Vagina (tissue), 2 donors: ENCODE measurements at regions not wholly inside any gene's neighbourhood (a gene's known extent, or its start where the extent isn't known, plus 50 kb on each side); places are given as distances from the start of the nearest gene placed in this dataset.
"Not testable (repeated sequence)": the region's sequence is repeated elsewhere in the genome, so short reads cannot be mapped to it uniquely, and the experiment has no call there.

Experiments
- DNase-seq, 2 donors: peaks; one replicate each; pipeline ENCODE4 v3.0.0-alpha.2; 2017; ENCODE audit errors: extremely low spot score in 2 of 2
- H3K27ac ChIP-seq: fragments of 200-600 bp; sonication (generic); one replicate; pipeline ENCODE4 v1.5.1; 2019
- H3K27me3 ChIP-seq: fragments of 200-600 bp; sonication (generic); one replicate; pipeline ENCODE4 v1.5.1; 2019
- H3K36me3 ChIP-seq, 2 donors: fragments of 200-600 bp; sonication (generic); one replicate each; pipeline ENCODE4 v1.5.1; 2017 to 2019
- H3K4me1 ChIP-seq: fragments of 200-600 bp; sonication (generic); one replicate; pipeline ENCODE4 v1.5.1; 2019
- H3K4me3 ChIP-seq, 2 donors: fragments of 200-600 bp; sonication (generic); 1 replicate in 1 of 2; 2 replicates in 1 of 2; pipeline ENCODE4 v1.5.1; 2016 to 2019
- H3K9me3 ChIP-seq: fragments of 200-600 bp; sonication (generic); one replicate; pipeline ENCODE4 v1.5.1; 2019
- POLR2A ChIP-seq, 2 donors: fragments of 450-650 bp; IDR thresholded peaks; one replicate each; pipeline ENCODE4 v1.6.1; 2017; ENCODE audit warnings: antibody characterized with exemption in 2 of 2, mild to moderate bottlenecking in 2 of 2, moderate library complexity in 2 of 2
- POLR2AphosphoS5 ChIP-seq, 2 donors: sonication (generic); formaldehyde crosslinking; IDR thresholded peaks; one replicate each; pipeline ENCODE4 v1.9.0; 2017; ENCODE audit warnings: antibody characterized with exemption in 2 of 2, mild to moderate bottlenecking in 2 of 2, low read depth in 1 of 2; ENCODE audit not compliant: insufficient read depth in 1 of 2
- intact Hi-C: fragments of 100-400 bp; cut with DNase I; formaldehyde crosslinking; loops from one replicate; pipeline ENCODE4 v1.15.1; 2023
- TF ChIP-seq, protein P1 (sequence below), 3 experiments: fragments of 450-650 bp in 2 of 3; fragments of 200-600 bp in 1 of 3; sonication (generic) in 1 of 3; IDR thresholded peaks; one replicate each; pipeline ENCODE4 v1.5.1; 2017 to 2019; ENCODE audit warnings: antibody characterized with exemption in 3 of 3, mild to moderate bottlenecking in 2 of 3, moderate library complexity in 2 of 3

DNA sequence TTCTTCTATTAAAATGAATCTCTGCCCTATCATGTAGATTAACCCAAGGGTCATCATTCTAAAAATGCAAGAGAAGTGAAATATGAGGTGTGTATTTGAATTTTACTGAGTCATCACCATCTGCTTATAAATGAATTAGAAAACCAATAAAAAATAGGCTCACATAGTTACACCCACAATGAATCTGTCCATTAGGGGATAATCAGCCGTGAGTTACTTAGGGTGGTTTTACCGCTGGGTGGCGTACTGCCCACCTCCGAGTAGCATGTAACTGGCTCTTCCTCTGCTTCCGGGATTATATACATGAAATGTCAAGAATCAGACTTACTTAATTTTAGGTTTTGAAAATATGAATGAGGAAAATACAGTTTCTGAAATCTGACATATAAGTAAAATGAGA lies 332.9 kb upstream of the CCNG1 start:
- no peaks in the 10 kb centered on the region for H3K9me3 ChIP-seq
- no peak overlapping the region for H3K27ac ChIP-seq
- TF ChIP-seq POLR2A (IDR thresholded peaks at IDR 0.05) (no peak), POLR2AphosphoS5 (IDR thresholded peaks at IDR 0.05; ENCODE audit: insufficient read depth in 1 of 2, low read depth in 1 of 2) (no peak)
- TF ChIP-seq, protein P1, sequence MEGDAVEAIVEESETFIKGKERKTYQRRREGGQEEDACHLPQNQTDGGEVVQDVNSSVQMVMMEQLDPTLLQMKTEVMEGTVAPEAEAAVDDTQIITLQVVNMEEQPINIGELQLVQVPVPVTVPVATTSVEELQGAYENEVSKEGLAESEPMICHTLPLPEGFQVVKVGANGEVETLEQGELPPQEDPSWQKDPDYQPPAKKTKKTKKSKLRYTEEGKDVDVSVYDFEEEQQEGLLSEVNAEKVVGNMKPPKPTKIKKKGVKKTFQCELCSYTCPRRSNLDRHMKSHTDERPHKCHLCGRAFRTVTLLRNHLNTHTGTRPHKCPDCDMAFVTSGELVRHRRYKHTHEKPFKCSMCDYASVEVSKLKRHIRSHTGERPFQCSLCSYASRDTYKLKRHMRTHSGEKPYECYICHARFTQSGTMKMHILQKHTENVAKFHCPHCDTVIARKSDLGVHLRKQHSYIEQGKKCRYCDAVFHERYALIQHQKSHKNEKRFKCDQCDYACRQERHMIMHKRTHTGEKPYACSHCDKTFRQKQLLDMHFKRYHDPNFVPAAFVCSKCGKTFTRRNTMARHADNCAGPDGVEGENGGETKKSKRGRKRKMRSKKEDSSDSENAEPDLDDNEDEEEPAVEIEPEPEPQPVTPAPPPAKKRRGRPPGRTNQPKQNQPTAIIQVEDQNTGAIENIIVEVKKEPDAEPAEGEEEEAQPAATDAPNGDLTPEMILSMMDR (IDR thresholded peaks at IDR 0.05), result no peak

DNA sequence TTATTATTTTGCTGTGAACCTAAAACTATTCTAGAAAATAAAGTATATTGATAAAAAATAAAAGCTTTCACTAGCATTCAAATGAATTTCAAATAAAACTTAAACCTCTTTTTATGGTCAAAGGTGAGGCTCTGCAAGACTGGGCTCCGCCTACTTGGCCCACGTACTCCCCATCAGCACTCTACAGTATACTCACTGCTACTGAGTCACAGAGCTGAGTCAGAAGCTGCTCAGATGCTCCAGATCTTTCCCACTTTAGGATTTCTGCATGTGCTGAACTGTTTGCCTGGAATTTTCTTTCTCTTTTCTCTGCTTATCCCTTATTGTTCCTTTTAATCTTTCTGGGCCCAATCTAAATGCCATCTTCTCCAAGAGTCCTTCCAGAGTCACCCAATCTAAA lies 331.9 kb upstream of the CCNG1 start:
- intact Hi-C loops, result no loop called here
- H3K4me3 ChIP-seq, result no peak overlapping the region
- H3K27ac ChIP-seq, result no peak overlapping the region
- H3K9me3 ChIP-seq, result no peaks in the 10 kb centered on the region
- TF ChIP-seq, protein P1 (IDR thresholded peaks at IDR 0.05), result no peak
- TF ChIP-seq POLR2AphosphoS5 (IDR thresholded peaks at IDR 0.05; ENCODE audit: insufficient read depth in 1 of 2, low read depth in 1 of 2) (no peak), POLR2A (IDR thresholded peaks at IDR 0.05) (no peak)
- no peaks in the 10 kb centered on the region for H3K27me3 ChIP-seq
- H3K4me1 ChIP-seq, result no peaks in the 10 kb centered on the region
- H3K36me3 ChIP-seq, result no peaks in the 10 kb centered on the region
- DNase-seq, result no peak

More for the DNA sequence above, 332.9 kb upstream of the CCNG1 start:
- Histone ChIP-seq H3K36me3 (no peaks in the 10 kb centered on the region), H3K4me3 (no peak overlapping the region), H3K4me1 (no peaks in the 10 kb centered on the region), H3K27me3 (no peaks in the 10 kb centered on the region)
- DNase-seq, result no peak
- intact Hi-C loops, result no loop called here

DNA sequence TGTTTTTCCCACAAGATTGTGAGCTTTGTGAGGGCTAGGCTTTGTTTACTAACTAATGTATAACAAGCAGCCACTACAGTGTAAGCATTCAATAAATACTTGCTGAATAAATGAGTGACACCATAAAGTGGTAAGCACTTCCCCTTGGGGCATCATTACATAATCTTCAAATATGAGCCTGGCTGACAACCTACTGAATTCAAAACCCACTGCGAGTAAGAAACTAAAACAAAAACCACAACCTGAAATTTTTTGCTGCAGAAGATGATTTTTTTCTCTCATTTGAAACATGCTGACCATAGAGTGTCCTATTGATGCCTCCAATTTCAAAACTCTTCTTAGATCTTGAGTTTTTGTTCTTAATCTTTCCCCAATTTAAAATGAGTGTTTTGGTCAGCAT lies 331.3 kb upstream of the CCNG1 start:
- intact Hi-C loops, result no loop called here
- TF ChIP-seq POLR2A (IDR thresholded peaks at IDR 0.05) (no peak), POLR2AphosphoS5 (IDR thresholded peaks at IDR 0.05; ENCODE audit: insufficient read depth in 1 of 2, low read depth in 1 of 2) (no peak)
- TF ChIP-seq, protein P1 (IDR thresholded peaks at IDR 0.05), result no peak
- H3K27me3 ChIP-seq, result no peaks in the 10 kb centered on the region

DNA sequence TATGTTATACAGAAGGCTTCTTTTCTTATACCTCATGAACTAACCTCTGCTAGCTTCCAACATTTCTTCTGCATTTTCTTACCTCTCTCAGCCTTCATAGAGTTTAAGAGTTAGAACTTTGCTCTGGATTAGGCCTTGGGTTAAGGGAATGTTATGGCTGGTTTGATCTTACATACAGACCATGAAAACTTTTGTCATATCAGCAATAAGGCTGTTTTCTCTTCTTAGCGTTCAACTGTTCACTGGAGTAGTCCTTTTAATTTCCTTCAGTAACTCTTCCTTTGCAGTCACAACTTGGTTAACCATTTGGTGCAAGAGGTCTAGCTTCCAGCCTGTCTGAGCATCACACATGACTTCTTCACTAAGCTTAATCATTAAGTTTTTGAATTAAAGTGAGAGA lies 329.0 kb upstream of the CCNG1 start:
- intact Hi-C loops, result no loop called here
- DNase-seq, result no peak
- no peaks in the 10 kb centered on the region for H3K4me1 ChIP-seq
- H3K36me3 ChIP-seq, result no peaks in the 10 kb centered on the region
- TF ChIP-seq POLR2A (IDR thresholded peaks at IDR 0.05) (no peak), POLR2AphosphoS5 (IDR thresholded peaks at IDR 0.05; ENCODE audit: insufficient read depth in 1 of 2, low read depth in 1 of 2) (no peak)
- TF ChIP-seq, protein P1 (IDR thresholded peaks at IDR 0.05), result no peak
- no peak overlapping the region for H3K4me3 ChIP-seq
- no peaks in the 10 kb centered on the region for H3K27me3 ChIP-seq
- H3K9me3 ChIP-seq, result no peaks in the 10 kb centered on the region
- no peak overlapping the region for H3K27ac ChIP-seq

More for the DNA sequence above, 331.3 kb upstream of the CCNG1 start:
- Histone ChIP-seq H3K36me3 (no peaks in the 10 kb centered on the region), H3K4me3 (no peak overlapping the region), H3K9me3 (no peaks in the 10 kb centered on the region), H3K27ac (no peak overlapping the region), H3K4me1 (no peaks in the 10 kb centered on the region)
- DNase-seq, result no peak

DNA sequence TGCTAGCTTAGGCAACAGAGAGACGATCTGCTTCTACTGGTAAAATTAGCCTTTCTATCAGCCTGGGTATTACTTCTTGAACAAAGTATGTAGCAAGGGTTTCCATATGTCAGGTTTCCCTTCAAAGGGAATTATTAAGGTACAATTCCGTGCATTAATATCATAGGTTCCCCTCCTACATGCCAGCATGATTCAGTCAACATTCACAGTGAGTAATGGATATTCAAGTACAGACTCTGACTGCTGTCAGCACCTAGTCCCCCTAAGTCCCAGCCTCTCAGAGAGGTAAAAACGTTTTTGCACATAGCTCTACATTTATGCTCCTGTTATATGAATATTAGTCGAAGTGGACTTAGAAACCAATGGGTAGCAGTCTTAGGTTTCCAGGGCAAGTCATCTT lies 322.4 kb upstream of the CCNG1 start:
- intact Hi-C loops, result no loop called here
- Histone ChIP-seq H3K4me3 (no peak overlapping the region), H3K27me3 (no peaks in the 10 kb centered on the region), H3K36me3 (no peaks in the 10 kb centered on the region), H3K4me1 (no peaks in the 10 kb centered on the region), H3K9me3 (no peaks in the 10 kb centered on the region), H3K27ac (no peak overlapping the region)
- no peak for DNase-seq
- TF ChIP-seq POLR2A (IDR thresholded peaks at IDR 0.05), result no peak
- TF ChIP-seq POLR2AphosphoS5 (IDR thresholded peaks at IDR 0.05; ENCODE audit: insufficient read depth in 1 of 2, low read depth in 1 of 2), result no peak
- TF ChIP-seq, protein P1 (IDR thresholded peaks at IDR 0.05), result no peak

DNA sequence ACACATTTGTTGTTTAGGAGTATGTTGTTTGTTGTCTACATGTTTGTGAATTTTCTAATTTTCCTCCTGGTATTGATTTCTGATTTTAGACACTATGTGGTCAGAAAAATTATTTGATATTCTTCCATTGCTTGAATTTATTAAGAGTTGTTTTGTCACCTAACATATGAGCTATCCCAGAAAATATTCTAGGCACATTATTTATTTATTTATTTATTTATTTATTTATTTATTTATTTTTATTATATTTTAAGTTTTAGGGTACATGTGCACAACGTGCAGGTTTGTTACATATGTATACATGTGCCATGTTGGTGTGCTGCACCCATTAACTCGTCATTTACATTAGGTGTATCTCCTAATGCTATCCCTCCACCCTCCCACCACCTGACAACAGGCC lies 320.8 kb upstream of the CCNG1 start:
- intact Hi-C loops, H3K9me3 ChIP-seq, H3K4me1 ChIP-seq, H3K4me3 ChIP-seq, H3K36me3 ChIP-seq, H3K27ac ChIP-seq, H3K27me3 ChIP-seq, DNase-seq: not testable (repeated sequence)
